KOPT-K1 (cell line): ENCODE measurements at regions not wholly inside any gene's neighbourhood (a gene's known extent, or its start where the extent isn't known, plus 50 kb on each side); places are given as distances from the start of the nearest gene placed in this dataset.
"Not testable (repeated sequence)": the region's sequence is repeated elsewhere in the genome, so short reads cannot be mapped to it uniquely, and the experiment has no call there.

Experiments
- H3K27ac ChIP-seq: fragments of 200-600 bp; sonication (generic); 2 replicates; pipeline ENCODE4 v1.5.1; 2016; ENCODE audit warnings: antibody characterized with exemption, mild to moderate bottlenecking, low read depth, low read length; ENCODE audit not compliant: poor library complexity, severe bottlenecking
- H3K36me3 ChIP-seq: fragments of 200-600 bp; sonication (generic); 2 replicates; pipeline ENCODE4 v1.5.1; 2017; ENCODE audit warnings: antibody characterized with exemption, mild to moderate bottlenecking, low read length, moderate library complexity; ENCODE audit not compliant: insufficient read depth
- H3K9me3 ChIP-seq: fragments of 200-600 bp; sonication (generic); 2 replicates; pipeline ENCODE4 v1.5.1; 2017; ENCODE audit warnings: antibody characterized with exemption, low read length, mild to moderate bottlenecking; ENCODE audit not compliant: insufficient read depth, poor library complexity, severe bottlenecking

DNA sequence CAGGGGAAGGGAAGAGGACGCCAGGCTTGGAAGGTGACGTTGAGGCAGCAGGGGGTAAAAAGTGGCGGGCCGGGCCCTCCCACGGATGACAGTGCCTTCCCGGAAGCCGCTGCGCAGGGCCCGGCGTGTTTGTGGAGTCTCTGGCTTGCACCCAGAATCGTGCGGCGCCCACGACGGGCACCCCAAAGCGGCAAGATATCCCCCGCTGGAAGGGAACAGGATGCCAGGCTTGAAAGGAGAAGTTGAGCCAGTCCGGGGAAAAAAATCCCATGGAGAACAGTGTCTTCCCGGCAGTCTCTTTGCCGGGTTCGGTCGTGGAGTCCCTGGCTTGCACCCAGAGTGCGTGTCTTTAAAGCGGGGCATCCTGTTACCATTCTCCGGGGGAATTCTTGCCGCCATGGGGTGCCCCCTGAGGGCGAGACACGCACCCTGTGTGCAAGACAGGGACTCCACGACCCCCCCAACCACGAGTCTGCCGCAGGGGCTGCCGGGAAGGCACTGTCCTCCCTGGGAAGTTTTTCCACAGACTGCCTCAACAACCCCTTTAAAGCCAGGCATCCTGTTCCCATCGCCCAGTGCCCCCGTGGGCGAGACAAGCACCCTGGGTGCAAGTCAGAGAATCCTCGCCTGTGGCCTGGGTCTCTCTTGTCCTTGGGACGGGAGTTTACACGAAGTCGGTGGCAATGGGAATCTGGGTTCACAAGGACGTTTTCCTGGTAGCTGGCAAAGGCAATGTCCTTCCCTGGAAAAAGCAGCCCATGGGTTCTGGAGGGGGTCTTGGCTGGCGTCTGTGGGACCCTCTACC is 156.1 kb upstream of the ALG10B start:
- no peak overlapping the region for H3K27ac ChIP-seq
- H3K9me3 ChIP-seq: peaks cover 30% of the 10 kb centered on the region
- H3K36me3 ChIP-seq: no peaks in the 10 kb centered on the region

DNA sequence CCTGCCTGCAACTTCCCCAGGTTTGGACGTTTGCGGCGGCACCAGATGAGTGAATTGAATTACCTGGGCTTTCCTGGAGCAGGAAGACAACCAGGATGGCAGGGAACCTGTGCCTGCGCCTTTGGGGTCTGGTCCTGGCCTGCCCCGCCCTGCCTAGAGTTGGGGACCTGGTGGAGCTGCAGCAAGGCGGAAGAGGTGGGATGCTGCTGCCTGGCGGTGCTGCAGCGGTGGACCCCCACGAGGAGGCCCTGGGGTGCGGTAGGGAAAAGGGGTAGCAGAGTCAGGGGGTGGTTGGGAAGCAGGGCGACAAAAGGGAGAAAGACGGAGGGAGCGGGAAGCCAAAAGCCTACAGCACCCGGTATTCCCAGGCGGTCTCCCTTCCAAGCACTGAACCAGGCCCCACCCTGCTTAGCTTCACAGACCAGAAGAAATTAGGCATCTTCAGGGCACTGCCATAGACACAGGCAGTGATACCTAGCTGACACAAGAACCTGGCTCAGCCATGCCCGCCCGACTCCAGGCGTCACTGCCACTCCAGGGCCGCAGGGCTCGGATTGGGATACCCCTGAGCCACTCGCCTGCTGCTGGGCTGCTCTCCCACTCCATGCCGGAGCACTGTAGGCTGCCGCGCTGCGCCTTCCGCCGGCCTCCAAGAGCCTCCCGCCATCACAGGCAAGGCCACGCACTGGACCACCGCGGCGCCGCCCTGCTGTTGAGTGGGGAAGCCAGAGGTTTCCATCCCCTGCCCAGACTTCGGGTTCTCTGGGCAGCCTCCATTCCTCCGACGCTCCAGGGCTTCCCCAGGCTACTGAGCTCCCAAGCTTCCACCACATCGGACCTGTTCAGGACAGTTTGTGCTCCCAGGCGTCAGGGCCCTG is 155.2 kb upstream of the ALG10B start:
- Histone ChIP-seq H3K36me3 (no peaks in the 10 kb centered on the region), H3K27ac (no peak overlapping the region), H3K9me3 (peaks cover 28% of the 10 kb centered on the region)

GRCh38 chr12:38162013-38162412 is 154.6 kb upstream of the ALG10B start:
- no peaks in the 10 kb centered on the region for H3K36me3 ChIP-seq
- peaks cover 21% of the 10 kb centered on the region for H3K9me3 ChIP-seq
- H3K27ac ChIP-seq: no peak overlapping the region

- peaks cover 13% of the 10 kb centered on the region for H3K9me3 ChIP-seq
- no peaks in the 10 kb centered on the region for H3K36me3 ChIP-seq
- no peak overlapping the region for H3K27ac ChIP-seq
These were observed 153.7 kb upstream of the ALG10B start for GRCh38 chr12:38162708-38163441.

- H3K9me3 ChIP-seq: peaks cover 7% of the 10 kb centered on the region
- H3K27ac ChIP-seq: no peak overlapping the region
- H3K36me3 ChIP-seq: no peaks in the 10 kb centered on the region
These were observed 153.2 kb upstream of the ALG10B start for GRCh38 chr12:38163442-38163801.

GRCh38 chr12:38166225-38166624 is 150.3 kb upstream of the ALG10B start:
- no peaks in the 10 kb centered on the region for H3K9me3 ChIP-seq
- no peaks in the 10 kb centered on the region for H3K36me3 ChIP-seq
- no peak overlapping the region for H3K27ac ChIP-seq

GRCh38 chr12:38175538-38175937 is 141.0 kb upstream of the ALG10B start:
- Histone ChIP-seq H3K27ac (no peak overlapping the region), H3K9me3 (no peaks in the 10 kb centered on the region), H3K36me3 (no peaks in the 10 kb centered on the region)

- not testable (repeated sequence) for H3K36me3 ChIP-seq, H3K9me3 ChIP-seq, H3K27ac ChIP-seq
These were observed 133.0 kb upstream of the ALG10B start for GRCh38 chr12:38183617-38184016.

GRCh38 chr12:38197286-38197685 is 119.3 kb upstream of the ALG10B start:
- H3K27ac ChIP-seq, H3K9me3 ChIP-seq, H3K36me3 ChIP-seq: not testable (repeated sequence)

DNA sequence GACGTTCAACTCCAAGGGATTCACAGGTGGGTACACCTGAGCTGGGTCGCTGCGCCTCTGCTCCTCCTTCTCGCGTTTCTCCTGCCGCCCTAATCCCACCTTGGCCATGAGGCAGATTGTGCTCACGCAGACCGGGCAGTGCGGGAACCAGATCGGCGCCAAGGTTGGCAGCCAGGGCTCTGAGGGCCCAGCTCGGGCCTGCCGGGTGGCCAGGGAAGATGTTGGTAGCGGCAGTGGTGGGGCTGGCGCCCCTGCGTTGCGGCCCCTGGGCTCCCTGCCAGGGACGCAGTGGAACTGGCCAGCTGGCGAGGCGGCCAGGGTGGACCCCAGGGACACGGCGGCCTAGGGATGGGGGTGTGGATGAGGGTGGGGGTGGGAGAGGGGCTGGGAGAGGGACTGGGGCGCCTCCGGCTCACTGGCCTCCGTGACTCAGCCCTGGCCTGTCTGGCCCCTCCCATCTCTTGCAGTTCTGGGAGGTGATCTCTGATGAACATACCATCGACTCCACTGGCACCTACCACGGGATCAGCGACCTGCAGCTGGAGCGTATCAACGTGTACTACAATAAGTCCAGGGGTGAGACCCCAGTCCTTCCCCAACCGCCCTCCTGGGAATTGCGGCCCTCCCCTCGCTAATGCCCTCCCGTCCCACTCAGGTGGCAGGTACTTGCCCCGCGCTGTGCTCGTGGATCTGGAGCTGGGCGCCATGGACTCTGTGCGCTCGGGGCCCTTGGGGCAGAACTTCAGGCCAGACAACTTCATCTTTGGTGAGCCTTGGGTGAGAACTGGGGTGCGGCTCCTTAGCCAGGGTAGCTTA is 114.9 kb upstream of the ALG10B start:
- H3K27ac ChIP-seq: no peak overlapping the region
- H3K9me3 ChIP-seq: peaks cover 7% of the 10 kb centered on the region
- H3K36me3 ChIP-seq: no peaks in the 10 kb centered on the region

GRCh38 chr12:38204831-38205230 is 111.7 kb upstream of the ALG10B start:
- H3K27ac ChIP-seq: no peak overlapping the region
- H3K36me3 ChIP-seq: no peaks in the 10 kb centered on the region
- H3K9me3 ChIP-seq: peaks cover 7% of the 10 kb centered on the region

DNA sequence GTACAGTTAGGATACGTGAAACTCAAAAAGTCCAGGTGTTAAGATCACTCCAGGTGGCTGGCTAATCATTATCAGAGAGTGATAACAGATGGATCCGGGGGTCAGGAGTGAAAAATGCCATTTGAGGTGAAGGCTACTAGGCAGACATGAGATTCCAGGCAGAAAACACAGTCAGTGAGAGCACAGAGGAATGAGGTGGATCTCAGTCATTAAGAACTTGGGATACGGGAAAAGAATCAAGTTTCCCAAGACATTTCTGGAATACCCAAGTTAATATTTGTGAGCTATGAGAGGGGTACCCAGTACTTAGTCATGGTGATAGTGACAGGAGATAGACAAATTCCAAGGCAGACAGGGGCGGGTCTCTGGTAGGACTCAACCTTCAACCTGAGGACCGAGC is 94.6 kb upstream of the ALG10B start:
- no peak overlapping the region for H3K27ac ChIP-seq
- no peaks in the 10 kb centered on the region for H3K9me3 ChIP-seq
- no peaks in the 10 kb centered on the region for H3K36me3 ChIP-seq

DNA sequence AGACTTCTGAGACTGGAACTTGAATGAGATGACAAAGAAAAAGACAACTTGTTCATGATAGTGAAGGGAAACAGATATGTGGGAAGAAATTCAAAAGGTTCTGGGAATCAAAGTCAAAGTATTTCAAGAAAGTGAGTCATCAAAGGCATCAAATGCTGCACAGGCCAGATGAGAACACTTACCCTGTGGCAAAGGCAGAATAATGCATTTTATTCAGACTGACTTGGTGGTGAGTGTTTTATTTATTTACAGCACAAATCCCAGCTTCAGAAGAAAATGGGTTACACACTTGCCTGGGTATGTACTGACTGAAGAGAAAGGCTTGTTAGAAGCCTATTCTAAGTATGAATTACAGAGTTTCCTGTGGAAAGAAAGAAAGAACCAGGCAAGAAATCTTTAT is 78.2 kb upstream of the ALG10B start:
- not testable (repeated sequence) for H3K27ac ChIP-seq, H3K36me3 ChIP-seq, H3K9me3 ChIP-seq

- Histone ChIP-seq H3K9me3 (no peaks in the 10 kb centered on the region), H3K27ac (no peak overlapping the region), H3K36me3 (no peaks in the 10 kb centered on the region)
These were observed 62.8 kb upstream of the ALG10B start for GRCh38 chr12:38253778-38254177.
